B cell (primary cell): ENCODE measurements at regions not wholly inside any gene's neighbourhood (a gene's known extent, or its start where the extent isn't known, plus 50 kb on each side); places are given as distances from the start of the nearest gene placed in this dataset.

Source experiments
- EZH2 ChIP-seq: IDR thresholded peaks from 2 replicates; pipeline ENCODE4 v1.6.1; 2012; ENCODE audit warnings: borderline replicate concordance, low read depth, mild to moderate bottlenecking, moderate library complexity, low read length; ENCODE audit not compliant: insufficient read depth, poor library complexity, severe bottlenecking
- TF ChIP-seq, protein P1 (sequence below): fragments of 200-600 bp; IDR thresholded peaks from one replicate; pipeline ENCODE4 v1.8.0; 2022; ENCODE audit warnings: antibody characterized with exemption, mild to moderate bottlenecking

DNA sequence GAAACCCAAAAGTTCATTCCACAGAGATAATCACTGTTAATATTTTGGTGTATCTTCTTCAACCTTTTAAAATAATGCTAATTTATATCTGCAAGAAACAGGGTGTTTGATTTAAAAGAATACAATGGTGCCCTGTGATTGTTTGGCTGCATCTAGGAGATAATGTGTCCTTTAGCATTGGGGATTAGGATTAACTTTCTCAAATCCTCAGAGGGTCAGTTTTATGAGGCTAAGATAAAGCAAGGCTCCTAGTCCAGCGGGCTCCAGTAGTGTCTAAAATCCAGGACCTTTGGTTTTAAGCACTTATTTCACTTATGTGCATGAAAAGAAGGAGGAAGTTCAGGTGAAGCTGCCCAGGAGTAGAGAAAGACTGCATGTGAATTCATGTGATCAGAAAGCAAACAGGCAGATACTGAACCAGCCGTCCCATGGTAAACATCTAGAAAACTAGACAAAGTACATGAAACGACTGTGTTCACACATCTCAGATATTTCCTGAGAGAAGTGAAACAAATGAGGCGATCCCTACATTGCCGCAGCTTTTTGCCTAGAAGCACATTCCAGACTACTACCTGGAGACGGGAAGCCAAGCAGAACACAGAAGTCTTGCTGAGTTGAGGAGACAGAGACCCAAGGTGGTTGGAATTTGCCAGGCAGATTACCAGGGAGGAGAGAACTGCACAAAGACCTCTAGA is 129.1 kb upstream of the MAX start:
- TF ChIP-seq, protein P1, sequence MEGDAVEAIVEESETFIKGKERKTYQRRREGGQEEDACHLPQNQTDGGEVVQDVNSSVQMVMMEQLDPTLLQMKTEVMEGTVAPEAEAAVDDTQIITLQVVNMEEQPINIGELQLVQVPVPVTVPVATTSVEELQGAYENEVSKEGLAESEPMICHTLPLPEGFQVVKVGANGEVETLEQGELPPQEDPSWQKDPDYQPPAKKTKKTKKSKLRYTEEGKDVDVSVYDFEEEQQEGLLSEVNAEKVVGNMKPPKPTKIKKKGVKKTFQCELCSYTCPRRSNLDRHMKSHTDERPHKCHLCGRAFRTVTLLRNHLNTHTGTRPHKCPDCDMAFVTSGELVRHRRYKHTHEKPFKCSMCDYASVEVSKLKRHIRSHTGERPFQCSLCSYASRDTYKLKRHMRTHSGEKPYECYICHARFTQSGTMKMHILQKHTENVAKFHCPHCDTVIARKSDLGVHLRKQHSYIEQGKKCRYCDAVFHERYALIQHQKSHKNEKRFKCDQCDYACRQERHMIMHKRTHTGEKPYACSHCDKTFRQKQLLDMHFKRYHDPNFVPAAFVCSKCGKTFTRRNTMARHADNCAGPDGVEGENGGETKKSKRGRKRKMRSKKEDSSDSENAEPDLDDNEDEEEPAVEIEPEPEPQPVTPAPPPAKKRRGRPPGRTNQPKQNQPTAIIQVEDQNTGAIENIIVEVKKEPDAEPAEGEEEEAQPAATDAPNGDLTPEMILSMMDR, result no peak
- TF ChIP-seq EZH2, result no peak
